ENCODE measurements at regions not wholly inside any gene's neighbourhood (a gene's known extent, or its start where the extent isn't known, plus 50 kb on each side); places are given as distances from the start of the nearest gene placed in this dataset.

DNA sequence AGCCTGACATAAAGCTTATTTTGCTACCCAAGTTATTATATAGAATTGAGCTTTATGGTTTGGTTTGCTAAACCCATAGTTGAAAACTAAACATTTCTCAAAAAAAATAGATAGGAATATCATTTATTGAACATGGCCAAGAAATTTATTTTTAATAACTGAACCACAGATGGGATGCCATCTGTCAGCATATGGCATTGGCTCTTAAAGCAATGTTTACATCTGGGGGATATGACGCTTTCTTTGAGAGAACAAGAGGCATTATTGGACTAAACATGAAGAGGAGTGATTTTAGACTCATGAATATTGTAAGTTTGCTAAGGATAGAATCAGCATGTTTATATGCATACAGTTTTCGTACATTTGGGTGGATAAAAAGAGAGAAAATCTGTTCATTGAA lies 132.6 kb upstream of the SLIT2 start:
- intact Hi-C loops (cut with DNase I) = no loop called here
- no peak for ATAC-seq
- no peaks in the 10 kb centered on the region for H3K36me3 ChIP-seq

DNA sequence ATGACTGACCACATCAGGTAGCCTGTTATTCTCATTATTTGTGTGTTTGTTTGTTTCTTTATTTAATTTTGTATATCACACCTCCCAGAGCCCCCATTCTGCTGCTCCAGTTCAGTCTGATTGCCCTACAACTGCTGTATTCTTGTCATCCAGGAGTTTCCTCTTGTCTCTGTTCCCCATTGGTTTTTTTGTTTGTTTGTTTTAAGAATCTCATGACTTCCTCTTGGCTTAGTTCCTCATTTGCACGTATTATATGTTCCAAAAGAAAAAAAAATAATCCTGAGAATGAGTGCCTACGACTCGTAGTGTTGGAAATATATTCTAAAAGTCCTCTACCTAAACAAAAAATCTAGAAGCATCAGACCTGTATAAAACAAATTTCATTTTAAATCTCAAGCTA lies 142.3 kb upstream of the SLIT2 start:
- intact Hi-C loops (cut with DNase I) = no loop called here
- Histone ChIP-seq H3K4me3 (no peak overlapping the region), H3K27me3 (ENCODE audit: low read depth) (no peaks in the 10 kb centered on the region), H3K9me3 (no peaks in the 10 kb centered on the region), H3K4me1 (no peaks in the 10 kb centered on the region), H3K36me3 (no peaks in the 10 kb centered on the region), H3K27ac (no peak overlapping the region)
- no peak for TF ChIP-seq CTCF (IDR thresholded peaks at IDR 0.05)
- ATAC-seq (no peak), DNase-seq (no peak)

More for the DNA sequence above, 132.6 kb upstream of the SLIT2 start:
- TF ChIP-seq CTCF (IDR thresholded peaks at IDR 0.05) = no peak
- Histone ChIP-seq H3K27ac (no peak overlapping the region), H3K4me1 (no peaks in the 10 kb centered on the region), H3K9me3 (no peaks in the 10 kb centered on the region), H3K4me3 (no peak overlapping the region), H3K27me3 (ENCODE audit: low read depth) (no peaks in the 10 kb centered on the region)
- DNase-seq = no peak

DNA sequence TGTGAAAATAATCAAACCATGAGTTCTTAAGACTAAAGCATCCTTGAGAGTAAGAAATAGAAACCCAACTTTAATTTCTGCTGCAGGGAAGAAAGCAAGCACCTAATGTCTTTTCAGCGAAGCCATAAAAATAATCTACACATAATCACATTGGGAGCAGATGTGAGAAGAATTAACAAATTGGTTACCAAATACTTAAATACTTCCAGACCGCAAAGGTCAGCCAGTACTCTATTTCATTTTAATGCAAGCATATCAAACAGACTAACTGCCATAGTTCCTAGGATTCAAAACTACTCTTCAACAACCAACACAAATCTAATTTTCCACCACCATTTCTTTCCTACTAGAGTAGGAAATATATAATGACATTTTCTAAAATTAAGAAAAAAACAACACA lies 144.8 kb upstream of the SLIT2 start:
- ATAC-seq (no peak), DNase-seq (no peak)
- H3K4me1 ChIP-seq = no peaks in the 10 kb centered on the region
- H3K9me3 ChIP-seq = no peaks in the 10 kb centered on the region
- H3K27ac ChIP-seq = no peak overlapping the region
- no peaks in the 10 kb centered on the region for H3K27me3 ChIP-seq (ENCODE audit: low read depth)
- no peak overlapping the region for H3K4me3 ChIP-seq
- intact Hi-C loops (cut with DNase I) = no loop called here
- no peaks in the 10 kb centered on the region for H3K36me3 ChIP-seq
- no peak for TF ChIP-seq CTCF (IDR thresholded peaks at IDR 0.05)

GRCh38 chr4:20101831-20102230 lies 149.9 kb upstream of the SLIT2 start:
- no peaks in the 10 kb centered on the region for H3K4me1 ChIP-seq
- H3K27me3 ChIP-seq (ENCODE audit: low read depth) = no peaks in the 10 kb centered on the region
- H3K27ac ChIP-seq = no peak overlapping the region
- no peak overlapping the region for H3K4me3 ChIP-seq
- no peaks in the 10 kb centered on the region for H3K9me3 ChIP-seq
- no peak for TF ChIP-seq CTCF (IDR thresholded peaks at IDR 0.05)
- ATAC-seq (no peak), DNase-seq (no peak)
- no peaks in the 10 kb centered on the region for H3K36me3 ChIP-seq
- intact Hi-C loops (cut with DNase I) = no loop called here

GRCh38 chr4:20096911-20097310 lies 154.8 kb upstream of the SLIT2 start:
- no peaks in the 10 kb centered on the region for H3K4me1 ChIP-seq
- TF ChIP-seq CTCF (IDR thresholded peaks at IDR 0.05) = no peak
- no peaks in the 10 kb centered on the region for H3K27me3 ChIP-seq (ENCODE audit: low read depth)
- H3K4me3 ChIP-seq = no peak overlapping the region
- intact Hi-C loops (cut with DNase I) = no loop called here
- DNase-seq (no peak), ATAC-seq (no peak)
- H3K27ac ChIP-seq = no peak overlapping the region
- no peaks in the 10 kb centered on the region for H3K9me3 ChIP-seq
- H3K36me3 ChIP-seq = no peaks in the 10 kb centered on the region

Measured in lower lobe of right lung (tissue), 2 donors.